NCI-H2196 (cell line): ENCODE measurements at regions not wholly inside any gene's neighbourhood (a gene's known extent, or its start where the extent isn't known, plus 50 kb on each side); places are given as distances from the start of the nearest gene placed in this dataset.

ENCODE experiments used
- DNase-seq: peaks from one replicate; lab custom pipeline; 2025; ENCODE audit not compliant: unreplicated experiment; lab: John Stamatoyannopoulos, UW

GRCh38 chr16:5582529-5582928 is 484.9 kb upstream of the EEF2KMT start:
- DNase-seq: no peak

- no peak for DNase-seq
These were observed 484.3 kb upstream of the EEF2KMT start for GRCh38 chr16:5581908-5582307.

GRCh38 chr16:5581428-5581827 is 483.8 kb upstream of the EEF2KMT start:
- DNase-seq: no peak

GRCh38 chr16:5580772-5581171 is 483.2 kb upstream of the EEF2KMT start:
- no peak for DNase-seq

GRCh38 chr16:5580296-5580695 is 482.7 kb upstream of the EEF2KMT start:
- DNase-seq: no peak

GRCh38 chr16:5578980-5579379 is 481.4 kb upstream of the EEF2KMT start:
- no peak for DNase-seq

- no peak for DNase-seq
These were observed 479.9 kb upstream of the EEF2KMT start for GRCh38 chr16:5577463-5577862.

GRCh38 chr16:5575646-5576245 is 478.2 kb upstream of the EEF2KMT start:
- no peak for DNase-seq

- DNase-seq: no peak
These were observed 477.5 kb upstream of the EEF2KMT start for GRCh38 chr16:5575121-5575520.

GRCh38 chr16:5572056-5572455 is 474.5 kb upstream of the EEF2KMT start:
- DNase-seq: no peak

GRCh38 chr16:5571446-5571845 is 473.9 kb upstream of the EEF2KMT start:
- DNase-seq: no peak

- no peak for DNase-seq
These were observed 464.2 kb upstream of the EEF2KMT start for GRCh38 chr16:5561800-5562199.

- DNase-seq: no peak
These were observed 462.5 kb upstream of the EEF2KMT start for GRCh38 chr16:5560084-5560483.

- no peak for DNase-seq
These were observed 460.4 kb upstream of the EEF2KMT start for GRCh38 chr16:5557966-5558365.

- no peak for DNase-seq
These were observed 459.9 kb upstream of the EEF2KMT start for GRCh38 chr16:5557448-5557847.

- DNase-seq: no peak
These were observed 458.7 kb upstream of the EEF2KMT start for GRCh38 chr16:5556158-5556810.

- no peak for DNase-seq
These were observed 454.3 kb upstream of the EEF2KMT start for GRCh38 chr16:5551909-5552308.

GRCh38 chr16:5549802-5550201 is 452.2 kb upstream of the EEF2KMT start:
- DNase-seq: no peak

GRCh38 chr16:5541356-5541755 is 443.8 kb upstream of the EEF2KMT start:
- no peak for DNase-seq

GRCh38 chr16:5537347-5537746 is 439.8 kb upstream of the EEF2KMT start:
- no peak for DNase-seq

GRCh38 chr16:5533321-5533888 is 435.8 kb upstream of the EEF2KMT start:
- no peak for DNase-seq

- DNase-seq: no peak
These were observed 430.2 kb upstream of the EEF2KMT start for GRCh38 chr16:5527817-5528216.

GRCh38 chr16:5526826-5527225 is 429.2 kb upstream of the EEF2KMT start:
- no peak for DNase-seq
